Activated CD4-positive, alpha-beta T cell treated with anti-CD3 and anti-CD28 coated beads, Interleukin-2, amount 50 U/mL, for 24 hours (primary cell): ENCODE measurements at regions not wholly inside any gene's neighbourhood (a gene's known extent, or its start where the extent isn't known, plus 50 kb on each side); places are given as distances from the start of the nearest gene placed in this dataset.
A peak's percentile ranks its signal among the peaks of the same experiment; 100 is the strongest.
"Not testable (repeated sequence)": the region's sequence is repeated elsewhere in the genome, so short reads cannot be mapped to it uniquely, and the experiment has no call there.

Experiments
- DNase-seq, 2 donors: peaks; one replicate each; pipeline ENCODE4 v3.0.0-alpha.2; 2020; ENCODE audit warnings: low read depth in 1 of 2, low spot score in 1 of 2

DNA sequence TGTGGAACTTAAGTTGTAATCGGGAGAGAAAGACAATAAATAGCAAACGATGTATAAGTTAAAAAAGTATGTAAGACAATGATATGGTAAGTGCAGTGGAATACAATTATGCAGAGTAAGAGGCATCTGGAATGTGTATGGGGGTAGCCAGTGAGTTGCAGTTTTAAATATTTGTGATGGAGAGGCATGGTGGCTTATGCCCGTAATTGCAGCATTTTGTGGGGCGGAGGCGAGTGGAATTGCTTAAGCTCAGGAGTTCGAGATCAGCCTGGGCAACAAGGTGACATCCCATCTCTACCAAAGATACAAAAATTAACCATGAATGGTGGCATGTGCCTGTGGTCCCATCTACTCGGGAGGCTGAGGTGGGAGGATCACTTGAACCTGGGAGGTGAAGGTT, 52.5 kb upstream of the WDFY3 start:
- DNase-seq: no peak

DNA sequence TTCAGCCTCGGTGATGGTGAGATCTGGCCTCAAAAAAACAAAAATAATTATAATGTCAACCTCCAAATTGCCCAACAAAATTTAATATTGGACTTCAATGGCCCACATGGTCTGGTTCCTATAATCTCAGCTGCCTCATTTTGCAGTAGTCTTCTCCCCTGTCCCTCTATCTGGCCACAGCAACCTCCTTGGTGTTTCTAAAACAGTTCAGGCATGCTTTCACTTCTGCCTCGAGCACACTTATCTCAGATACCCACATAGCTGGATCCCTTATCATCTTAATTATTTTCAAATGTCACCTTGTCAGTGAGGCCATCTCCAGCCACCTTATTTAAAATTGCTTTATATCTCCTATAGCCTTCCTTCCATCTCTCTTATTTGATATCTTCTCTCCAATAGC, 52.9 kb upstream of the WDFY3 start:
- DNase-seq: no peak

DNA sequence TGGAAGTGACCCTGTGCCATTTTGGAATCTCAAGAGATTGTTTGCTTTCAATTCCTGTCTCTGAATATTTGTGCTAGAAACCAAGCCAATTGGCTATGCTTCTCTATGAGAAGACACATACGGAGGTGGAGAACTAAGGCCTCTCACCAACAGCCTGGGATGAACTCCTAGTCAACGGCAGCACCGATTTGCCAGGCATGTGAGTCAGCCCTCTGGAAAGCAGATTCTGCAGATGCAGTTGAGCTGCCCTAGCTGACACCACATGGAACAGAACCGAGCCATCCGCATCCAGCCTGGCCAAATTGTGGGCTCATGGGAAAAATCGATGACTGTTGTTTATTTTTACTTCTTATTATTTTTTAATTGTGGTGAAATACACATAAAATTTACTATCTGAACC, 58.2 kb upstream of the WDFY3 start:
- DNase-seq: no peak

DNA sequence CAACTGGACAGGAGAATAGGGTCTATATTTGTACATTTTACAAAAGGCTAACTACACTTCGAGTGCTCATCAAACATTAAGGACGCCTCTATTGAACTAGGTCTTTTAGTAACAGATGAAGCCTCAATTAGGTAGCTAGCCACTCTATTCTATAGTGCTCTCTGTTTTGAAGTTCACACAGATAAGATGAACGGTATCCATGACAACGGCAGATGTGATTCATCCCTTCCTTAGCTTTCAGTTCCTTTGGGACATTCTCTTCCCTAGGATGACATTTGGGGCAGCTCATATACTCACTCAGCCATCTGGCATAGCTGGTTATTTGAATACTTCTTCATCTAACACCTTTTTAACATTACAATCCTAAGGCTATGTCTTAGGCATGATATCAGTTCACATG, 62.4 kb upstream of the WDFY3 start:
- DNase-seq: no peak

DNA sequence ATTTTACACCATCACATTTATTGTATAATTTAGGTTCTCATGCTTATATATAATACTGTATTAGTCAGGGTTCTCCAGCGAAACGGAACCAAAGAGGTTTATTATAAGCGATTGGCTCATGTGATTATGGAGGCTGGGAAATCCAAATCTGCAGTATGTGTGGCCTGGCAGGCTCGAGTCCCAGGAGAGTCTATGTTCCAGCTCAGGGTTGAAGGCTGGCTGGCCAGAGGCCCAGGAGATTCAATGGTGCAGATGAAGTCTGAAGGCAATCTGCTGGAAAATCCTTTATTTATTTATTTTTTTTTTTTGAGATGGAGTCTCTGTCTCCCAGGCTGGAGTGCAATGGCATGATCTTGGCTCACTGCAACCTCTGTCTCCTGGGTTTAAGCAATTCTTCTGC, 63.0 kb upstream of the WDFY3 start:
- no peak for DNase-seq

DNA sequence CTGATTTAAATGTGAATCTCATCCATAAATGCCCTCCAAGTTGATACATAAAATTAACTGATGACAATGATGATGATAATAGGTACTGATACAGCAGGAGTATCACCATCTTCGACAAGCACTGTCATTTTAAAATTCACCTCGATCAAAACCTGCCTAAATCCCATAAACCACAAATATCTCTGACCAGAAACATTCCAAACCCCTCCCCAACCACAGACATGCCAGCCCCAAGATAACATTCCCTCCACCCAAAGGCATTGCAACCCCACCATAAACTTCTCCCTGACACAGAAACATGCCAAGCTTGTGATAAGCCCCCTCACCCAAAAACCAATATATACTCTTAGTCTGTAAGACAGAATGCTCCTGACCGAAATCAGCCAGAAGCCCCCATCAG, 63.7 kb upstream of the WDFY3 start:
- DNase-seq: no peak

DNA sequence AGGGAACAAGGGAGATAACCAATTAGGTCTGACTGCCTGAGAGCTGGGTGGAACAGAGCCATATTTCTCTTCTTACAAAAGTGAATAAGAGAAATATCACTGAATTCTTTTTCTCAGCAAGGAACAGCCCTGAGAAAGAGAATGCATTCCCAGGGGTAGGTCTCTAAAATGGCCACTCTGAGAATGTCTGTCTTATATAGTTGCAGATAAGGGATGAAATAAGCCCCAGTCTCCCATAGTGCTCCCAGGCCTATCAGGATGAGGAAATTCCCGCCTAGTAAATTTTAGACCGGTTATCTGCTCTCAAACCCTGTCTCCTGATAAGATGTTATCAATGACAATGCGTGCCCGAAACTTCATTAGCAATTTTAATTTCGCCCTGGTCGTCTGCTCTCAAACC, 67.3 kb upstream of the WDFY3 start:
- DNase-seq: not testable (repeated sequence)

DNA sequence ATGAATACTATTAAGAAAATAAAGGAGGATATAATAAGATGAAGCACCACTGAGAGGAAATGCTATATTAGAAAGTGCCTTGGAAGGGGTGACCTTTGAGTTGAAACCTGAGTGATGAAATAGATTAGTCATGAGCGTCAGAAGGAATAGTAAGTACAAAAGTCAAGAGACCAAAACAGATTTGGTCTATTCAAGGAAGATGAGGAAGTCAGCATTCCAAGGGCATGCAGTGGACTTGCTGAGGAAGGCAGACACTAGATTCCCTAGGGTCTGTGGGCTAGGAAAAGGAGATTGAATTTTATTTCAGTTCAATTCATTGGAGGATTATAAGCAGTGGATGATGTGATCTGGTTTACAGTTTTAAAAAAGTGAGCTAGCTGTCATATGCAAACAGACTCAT, 73.0 kb upstream of the WDFY3 start:
- no peak for DNase-seq

DNA sequence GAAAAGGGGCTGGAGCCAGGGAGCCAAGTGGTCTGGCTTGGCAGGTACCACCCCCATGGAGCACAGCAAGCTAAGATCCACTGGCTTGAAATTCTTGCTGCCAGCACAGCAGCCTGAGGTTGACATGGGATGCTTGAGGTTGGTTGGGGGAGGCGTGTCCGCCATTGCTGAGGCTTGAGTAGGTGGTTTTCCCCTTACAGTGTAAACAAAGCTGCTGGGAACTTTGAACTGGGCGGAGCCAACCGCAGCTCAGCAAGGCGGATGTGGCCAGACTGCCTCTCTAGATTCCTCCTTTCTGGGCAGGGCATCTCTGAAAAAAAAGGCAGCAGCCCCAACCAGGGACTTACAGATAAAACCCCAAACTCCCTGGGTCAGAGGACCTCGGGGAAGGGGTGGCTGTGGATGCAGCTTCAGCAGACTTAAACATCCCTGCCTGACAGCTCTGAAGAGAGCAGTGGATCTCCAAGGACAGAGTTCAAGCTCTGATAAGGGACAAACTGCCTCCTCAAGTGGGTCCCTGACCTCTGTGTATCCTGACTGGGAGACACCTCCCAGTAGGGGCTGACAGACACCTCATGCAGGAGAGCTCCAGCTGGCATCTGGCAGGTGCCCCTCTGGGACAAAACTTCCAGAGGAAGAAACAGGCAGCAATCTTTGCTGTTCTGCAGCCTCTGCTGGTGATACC, 77.5 kb upstream of the WDFY3 start:
- DNase-seq: not testable (repeated sequence)

DNA sequence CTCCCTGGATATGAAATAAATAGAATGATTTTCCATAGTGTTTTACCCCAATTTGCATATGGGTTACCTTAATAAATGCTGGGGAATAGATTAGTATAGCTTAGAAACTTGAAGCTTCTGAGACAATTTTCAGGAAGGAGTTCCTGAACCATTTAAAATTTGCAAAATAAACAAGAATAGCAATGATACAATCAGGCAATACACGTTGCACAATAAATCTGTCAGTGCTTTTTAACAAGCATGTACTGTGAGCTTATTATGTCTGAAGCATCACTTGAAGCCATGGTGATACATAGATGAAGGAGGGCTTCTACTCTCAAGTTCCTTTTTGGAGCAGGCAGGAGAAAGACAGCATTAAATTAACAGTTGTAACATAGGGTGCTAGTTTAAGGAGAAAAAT, 84.2 kb upstream of the WDFY3 start:
- no peak for DNase-seq

DNA sequence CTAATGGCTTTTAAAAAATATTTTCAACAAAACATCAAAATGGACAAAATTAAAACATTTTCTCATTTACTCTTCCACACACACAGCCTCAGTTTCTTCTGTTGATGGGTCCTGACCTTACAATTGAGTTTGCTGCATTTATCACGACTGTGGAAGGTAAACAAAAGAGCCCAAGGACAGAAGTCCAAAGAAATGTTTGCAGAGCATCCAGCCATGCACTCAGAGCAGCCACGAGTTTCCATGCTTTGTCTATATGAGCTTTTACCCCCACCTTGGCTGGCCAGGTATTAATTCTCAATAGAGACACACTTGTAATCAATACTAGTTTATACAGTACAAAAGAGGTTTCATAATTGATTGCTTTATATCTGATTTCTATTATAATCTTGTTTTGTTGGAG, 85.0 kb upstream of the WDFY3 start:
- no peak for DNase-seq

DNA sequence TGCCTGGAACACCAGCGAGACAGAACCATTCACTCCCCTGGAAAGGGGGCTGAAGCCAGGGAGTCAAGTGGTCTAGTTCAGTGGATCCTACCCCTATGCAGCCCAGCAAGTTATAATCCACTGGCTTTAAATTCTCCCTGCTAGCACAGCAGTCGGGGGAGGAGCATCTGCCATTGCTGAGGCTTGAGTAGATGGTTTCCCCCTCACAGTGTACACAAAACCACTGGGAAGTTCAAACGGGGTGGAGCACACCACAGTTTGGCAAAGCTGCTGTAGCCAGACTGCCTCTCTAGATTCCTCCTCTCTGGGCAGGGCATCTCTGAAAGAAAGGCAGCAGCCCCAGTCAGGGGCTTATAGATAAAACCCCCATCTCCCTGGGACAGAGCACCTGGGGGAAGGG, 88.4 kb upstream of the WDFY3 start:
- DNase-seq: not testable (repeated sequence)

DNA sequence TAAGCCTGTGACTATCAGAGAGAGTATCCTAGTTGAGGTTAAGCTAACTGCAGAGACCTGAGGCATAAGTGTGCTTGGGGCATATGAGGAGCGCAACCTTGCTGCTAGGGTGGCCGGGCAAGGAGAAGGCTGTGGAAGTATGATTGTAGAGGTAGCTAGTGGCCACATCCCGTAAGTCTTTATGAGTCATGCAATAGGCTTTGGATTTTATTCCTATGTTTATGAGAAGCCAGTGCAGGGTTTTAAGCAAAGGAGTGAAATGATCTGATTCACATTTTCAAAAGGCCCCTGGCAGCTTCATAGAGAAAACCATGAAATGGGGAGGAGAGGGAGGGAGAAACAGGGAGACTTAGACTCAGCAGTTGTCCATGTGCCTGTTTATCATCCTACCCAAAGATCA, 92.1 kb upstream of the WDFY3 start:
- no peak for DNase-seq

DNA sequence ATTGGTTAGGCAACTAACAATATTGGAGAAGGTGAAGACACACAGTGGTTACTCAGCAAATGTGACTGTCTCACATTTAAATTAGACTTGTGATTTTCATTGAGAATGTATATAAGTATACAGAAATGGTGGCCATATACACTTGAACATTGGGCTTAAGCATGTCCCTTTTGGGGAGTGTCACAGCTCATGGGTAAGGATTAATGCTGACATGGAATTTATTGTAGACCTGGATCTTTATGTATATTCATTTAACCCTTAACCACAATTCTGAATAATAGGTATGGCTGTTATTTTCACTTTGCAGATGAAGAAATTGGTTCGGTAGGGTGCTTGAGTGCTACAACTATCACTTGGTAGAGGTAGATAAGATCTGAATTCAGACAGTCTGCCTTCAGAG, 95.5 kb upstream of the WDFY3 start:
- DNase-seq: no peak

DNA sequence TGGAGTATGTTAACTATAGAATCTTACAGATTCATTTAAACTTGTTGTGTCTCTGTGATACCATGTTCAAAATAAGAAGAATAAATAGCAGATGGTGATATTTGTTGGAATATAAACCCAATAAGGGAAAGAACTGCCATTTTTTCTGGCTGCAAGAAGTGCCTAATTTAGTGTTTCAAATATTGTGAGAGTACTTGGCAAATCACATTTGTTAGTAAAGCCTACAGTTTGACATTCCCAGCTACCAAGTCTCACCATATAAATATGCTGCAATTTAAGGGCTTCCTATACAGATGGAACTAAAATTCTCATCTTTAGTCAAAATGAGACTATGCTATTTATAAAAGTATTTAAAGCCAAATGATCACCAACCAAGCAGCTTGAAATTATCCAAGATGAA, 96.0 kb upstream of the WDFY3 start:
- DNase-seq: no peak

DNA sequence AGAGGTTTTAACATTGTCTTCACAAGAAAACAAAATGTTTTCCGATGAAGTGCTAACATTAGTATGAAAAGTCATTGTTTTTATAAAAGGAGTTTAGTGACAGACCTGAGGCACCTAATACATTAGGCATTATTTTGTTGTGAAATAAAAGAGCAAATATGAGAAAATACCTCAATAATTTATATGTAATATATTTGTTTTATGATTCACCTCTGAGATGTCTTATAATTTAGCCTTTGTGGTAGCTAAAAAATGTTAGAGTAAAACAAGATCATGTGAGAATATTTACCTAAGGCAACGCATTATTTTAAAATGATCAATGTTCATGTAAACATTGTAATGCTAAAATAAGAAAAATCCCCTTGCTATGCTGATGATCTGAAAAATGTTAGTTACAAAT, 100.9 kb upstream of the WDFY3 start:
- no peak for DNase-seq

DNA sequence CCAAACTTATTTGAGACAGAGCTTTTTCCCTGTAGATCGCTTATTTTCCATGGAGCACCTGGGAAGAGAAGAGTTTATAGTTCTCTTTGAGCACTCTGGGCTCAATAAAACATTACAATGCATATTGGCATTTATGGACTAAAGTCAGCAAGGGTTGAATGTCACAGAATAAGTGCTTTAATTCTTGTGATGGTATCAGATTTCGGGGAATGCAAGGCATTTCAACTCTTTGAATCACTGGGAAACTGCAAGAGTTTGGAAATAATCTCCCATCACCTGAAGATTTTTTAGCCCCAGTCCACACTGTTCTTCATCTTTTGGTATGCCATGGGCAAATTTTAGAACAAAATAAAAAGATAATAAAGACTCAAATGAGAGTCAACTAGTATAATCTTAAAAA, 111.5 kb upstream of the WDFY3 start:
- DNase-seq: no peak

DNA sequence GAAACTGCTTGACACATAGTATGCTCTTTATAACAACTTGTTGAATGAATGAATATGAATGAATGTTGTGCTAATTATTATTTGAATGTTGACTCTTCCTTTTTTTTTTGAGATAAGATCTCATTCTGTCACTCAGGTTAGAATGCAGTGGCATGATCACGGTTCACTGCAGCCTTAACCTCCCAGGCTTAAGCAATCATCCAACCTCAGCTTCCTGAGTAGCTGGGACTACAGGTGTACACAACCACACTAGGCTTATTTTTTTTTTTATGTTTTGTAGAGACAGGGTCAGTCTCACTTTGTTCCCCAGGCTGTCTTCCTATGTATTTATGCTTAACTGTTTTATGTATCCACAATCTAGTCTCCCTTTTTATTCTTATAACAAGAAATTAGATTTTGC, 114.7 kb upstream of the WDFY3 start:
- no peak for DNase-seq

DNA sequence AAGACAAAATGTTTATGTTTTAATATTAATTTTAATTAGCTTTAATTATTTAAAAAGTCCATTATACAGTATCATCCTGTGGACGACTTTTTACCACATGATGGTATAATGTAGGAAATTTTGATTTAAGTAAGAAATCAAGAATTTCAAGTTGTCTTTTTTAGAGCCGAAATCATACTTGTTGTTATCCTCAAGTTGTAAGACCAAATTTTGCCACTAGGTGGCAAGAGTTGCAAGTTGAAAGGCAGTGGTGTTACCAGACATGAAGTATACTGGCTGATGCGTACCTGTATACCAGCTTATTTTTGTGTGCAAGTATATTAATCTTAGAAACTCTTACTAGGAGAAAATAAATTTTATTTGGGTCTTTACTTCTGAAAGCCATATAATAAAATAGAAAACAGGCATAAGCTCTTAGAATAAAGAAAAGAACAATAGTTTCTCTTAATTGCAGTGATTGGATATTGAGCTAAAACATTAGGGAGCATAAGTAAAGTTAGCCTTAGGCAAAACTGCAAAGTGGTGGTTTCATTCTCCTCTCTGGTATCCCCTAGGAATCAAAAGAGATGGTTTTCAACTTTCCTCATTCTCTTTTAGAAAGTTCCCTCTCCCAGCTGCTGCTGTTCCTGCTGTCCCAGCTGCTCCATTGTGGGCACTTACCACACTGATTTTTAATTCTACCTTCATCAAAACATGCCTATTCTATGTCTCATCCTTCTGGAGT, 118.0 kb upstream of the WDFY3 start:
- peak in 1 of 2 donors; percentile 4 for DNase-seq

DNA sequence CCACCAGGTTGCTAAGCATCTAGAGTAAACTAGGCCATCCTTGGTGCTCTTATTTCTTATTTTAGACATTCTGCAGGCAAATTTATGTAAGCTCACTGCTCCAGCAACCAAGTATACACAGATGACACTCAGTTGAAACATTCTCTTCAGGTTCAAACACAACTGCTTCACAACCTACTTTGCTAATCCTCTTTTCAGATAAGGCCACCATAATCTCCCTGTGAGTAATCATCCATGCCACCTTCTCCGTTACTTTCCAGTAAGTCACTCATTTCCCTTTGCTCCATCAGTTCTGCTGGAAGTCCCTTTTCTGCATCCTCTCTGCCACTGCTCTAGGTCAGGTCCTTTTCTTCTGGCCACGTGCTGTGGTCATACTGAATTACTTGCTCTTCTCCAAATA, 120.2 kb upstream of the WDFY3 start:
- no peak for DNase-seq

DNA sequence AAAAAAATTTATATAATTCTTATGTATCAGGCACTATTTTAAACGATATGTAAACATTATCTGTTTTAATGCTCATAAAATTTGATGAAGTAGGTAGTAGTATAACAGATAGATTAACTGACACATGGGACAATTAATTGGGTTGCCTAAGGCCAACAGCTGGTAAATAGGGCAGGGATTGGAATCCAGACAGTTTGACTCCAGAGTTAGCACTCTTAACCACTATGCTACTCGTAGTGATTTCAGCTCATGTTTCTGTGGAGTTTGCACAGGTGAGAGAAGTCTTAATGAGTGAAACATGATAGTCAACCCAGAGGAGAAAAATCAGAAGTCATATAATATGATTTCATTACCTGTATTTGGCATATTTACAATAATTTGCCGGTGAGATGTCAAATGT, 126.0 kb upstream of the WDFY3 start:
- DNase-seq: no peak

DNA sequence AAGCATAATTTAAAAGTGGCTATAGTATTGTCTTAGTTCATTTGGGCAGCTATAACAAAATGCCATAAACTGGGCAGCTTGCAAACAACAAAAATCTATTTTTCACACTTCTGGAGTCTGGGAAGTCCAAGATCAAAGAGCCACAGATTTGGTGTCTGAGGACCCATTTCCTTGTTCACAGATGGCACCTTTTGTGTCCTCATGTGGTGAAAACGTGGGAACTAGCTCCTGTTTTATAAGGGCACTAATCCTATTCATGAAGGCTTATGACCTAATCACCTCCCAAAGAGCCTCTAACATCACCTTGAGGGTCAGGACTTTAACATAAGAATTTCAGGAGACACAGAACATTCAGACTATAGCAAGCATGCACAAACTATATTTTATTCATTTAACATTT, 126.5 kb upstream of the WDFY3 start:
- no peak for DNase-seq

DNA sequence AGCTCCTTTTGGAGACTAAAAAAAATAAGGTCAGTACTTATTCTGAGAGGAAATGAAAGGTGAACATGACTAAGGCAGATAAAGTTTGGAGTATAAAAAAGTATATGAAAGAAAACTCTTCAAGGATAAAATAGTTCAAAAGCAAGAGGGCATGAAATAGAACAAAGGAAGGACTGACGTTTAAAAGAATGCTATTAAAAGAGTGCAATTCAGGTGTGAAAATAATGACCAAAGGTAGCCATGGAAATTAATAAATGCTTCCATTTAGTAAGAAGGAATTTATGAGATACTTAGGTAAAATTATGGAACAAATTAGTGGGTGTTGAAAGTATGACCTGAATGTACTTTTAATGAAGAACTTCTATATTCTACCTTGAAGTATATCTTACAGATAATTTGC, 128.2 kb upstream of the WDFY3 start:
- DNase-seq: no peak
